ENCODE measurements at regions not wholly inside any gene's neighbourhood (a gene's known extent, or its start where the extent isn't known, plus 50 kb on each side); places are given as distances from the start of the nearest gene placed in this dataset.

DNA sequence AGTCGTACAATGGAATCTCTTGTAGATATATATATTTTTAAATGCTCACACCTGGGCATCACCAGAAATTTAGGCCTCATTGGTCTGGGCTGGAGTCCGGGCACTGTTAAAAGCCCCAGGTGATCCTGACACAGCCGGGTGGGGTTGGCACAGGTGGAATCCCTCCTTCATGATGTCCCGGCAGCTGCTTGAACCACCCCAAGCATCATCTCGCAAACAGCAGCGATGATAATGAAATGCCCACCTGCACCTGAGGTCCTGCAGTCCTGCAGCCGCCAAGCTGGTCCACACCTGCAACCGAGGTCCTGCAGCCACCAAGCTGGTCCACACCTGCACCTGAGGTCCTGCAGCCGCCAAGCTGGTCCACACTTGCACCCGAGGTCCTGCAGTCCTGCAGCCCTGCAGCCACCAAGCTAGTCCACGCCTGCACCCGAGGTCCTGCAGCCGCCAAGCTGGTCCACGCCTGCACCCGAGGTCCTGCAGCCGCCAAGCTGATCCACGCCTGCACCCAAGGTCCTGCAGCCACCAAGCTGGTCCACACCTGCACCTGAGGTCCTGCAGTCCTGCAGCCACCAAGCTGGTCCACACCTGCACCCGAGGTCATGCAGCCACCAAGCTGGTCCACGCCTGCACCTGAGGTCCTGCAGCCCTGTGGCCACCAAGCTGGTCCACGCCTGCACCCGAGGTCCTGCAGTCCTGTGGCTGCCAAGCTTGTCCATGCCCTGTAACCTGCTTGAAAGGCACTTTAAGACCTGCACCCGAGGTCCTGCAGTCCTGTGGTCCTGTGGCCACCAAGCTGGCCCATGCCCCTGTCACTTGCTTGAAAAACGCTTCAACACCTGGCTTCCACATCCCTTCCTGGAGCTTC lies 261.2 kb downstream of the DLL1 start:
- FAIRE-seq (no peak), DNase-seq (ENCODE audit: insufficient read length, low spot score) (no peak)
- no peak for TF ChIP-seq POLR2A (IDR thresholded peaks at IDR 0.05; ENCODE audit: low read depth, low read length)

DNA sequence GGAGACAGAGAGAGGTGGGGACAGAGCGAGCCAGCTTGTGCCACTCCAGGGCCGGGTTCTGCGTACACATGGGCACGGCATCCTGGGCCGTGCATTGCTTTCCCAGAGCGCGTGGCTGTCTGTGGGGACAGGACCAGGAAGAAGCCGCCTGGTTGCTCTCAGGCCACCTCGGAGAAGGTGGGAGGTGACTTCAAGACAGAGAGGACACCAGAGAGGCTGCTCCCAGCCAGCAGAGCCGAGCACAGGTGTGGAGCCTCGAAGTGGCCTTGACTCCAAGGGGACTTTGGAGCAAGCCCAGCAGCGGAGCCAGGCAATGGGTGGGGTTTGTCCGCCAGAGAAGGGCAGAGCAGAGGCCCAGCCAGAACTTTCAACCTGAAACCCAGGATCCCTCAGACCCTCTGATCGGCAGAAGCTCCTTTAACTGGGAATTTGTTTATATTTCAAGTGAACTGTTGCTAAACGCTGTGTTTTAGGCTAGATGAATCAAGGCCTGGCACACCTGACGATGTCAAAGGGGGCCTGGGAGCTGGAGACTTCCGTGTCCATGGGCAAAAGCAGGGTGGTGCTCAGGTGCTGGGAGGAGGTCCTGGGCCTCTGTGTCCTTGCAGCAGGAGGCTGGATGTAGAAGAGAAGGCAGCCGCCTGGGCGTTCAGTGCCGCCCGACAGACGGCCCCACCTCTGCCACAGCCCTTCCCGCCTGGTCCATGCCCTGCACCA lies 262.1 kb downstream of the DLL1 start:
- TF ChIP-seq POLR2A (IDR thresholded peaks at IDR 0.05; ENCODE audit: low read depth, low read length), result no peak
- DNase-seq (ENCODE audit: insufficient read length, low spot score), result no peak
- FAIRE-seq, result no peak

DNA sequence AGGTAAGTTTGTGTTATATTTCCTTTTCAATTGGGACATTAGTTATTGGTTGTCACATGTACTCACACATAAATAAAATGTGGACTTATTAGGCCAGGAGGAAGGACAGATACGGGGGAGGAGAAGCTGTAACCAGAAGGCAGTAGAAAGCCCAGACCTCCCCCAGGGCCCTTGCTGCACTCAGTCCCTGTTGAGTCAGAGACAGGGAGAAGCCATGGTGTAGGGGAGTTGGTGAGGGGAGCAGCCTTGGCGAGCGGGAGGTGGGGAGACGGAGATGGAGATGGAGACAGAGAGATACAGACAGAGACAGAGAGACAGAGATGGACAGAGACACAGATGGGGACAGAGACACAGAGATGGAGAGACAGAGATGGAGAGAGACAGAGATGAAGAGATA lies 263.2 kb downstream of the DLL1 start:
- no peak for DNase-seq (ENCODE audit: insufficient read length, low spot score)
- no peak for TF ChIP-seq POLR2A (IDR thresholded peaks at IDR 0.05; ENCODE audit: low read depth, low read length)
- FAIRE-seq, result no peak

DNA sequence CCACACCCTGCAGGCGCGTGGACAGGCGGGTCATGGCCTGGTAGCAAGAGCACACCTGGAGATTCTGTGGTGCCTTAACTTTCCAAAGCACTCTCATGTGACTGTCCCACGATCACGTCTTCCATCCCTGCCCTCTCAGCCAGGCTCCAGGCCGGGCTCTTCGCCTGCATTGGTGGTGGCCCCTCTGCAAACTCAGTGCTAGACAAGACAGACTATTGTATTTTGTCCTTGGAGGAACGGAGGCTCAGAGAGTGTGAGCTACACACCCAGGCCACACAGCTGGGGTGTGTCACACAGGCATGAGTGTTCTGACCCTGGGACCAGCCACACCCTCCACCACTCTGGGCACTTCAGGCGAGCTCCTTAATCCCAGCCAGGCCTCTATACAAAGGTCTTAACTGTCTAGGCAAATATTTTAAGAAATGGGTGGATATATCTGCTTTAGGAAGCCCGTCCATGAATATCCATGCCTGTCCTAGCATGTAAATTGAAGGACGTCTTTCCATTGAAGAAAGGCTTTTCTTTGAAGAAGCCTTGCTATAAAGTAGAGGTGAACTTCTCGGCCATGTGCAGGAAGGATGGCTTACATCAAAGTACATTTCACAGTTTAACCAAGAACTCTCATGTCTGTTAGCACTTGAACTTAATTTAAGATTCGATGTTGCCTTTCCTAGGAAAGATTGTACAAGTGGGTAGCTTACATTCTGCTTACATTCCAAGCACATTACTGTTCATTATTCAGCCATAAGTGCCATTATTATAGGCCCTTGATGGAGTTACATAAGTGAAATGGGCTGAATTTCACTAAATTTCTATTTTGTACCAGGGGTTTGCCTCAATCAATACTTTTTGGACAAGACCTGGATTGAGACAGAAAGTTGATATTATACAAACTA lies 263.9 kb downstream of the DLL1 start:
- no peak for TF ChIP-seq POLR2A (IDR thresholded peaks at IDR 0.05; ENCODE audit: low read depth, low read length)
- no peak for DNase-seq (ENCODE audit: insufficient read length, low spot score)
- FAIRE-seq, result no peak

DNA sequence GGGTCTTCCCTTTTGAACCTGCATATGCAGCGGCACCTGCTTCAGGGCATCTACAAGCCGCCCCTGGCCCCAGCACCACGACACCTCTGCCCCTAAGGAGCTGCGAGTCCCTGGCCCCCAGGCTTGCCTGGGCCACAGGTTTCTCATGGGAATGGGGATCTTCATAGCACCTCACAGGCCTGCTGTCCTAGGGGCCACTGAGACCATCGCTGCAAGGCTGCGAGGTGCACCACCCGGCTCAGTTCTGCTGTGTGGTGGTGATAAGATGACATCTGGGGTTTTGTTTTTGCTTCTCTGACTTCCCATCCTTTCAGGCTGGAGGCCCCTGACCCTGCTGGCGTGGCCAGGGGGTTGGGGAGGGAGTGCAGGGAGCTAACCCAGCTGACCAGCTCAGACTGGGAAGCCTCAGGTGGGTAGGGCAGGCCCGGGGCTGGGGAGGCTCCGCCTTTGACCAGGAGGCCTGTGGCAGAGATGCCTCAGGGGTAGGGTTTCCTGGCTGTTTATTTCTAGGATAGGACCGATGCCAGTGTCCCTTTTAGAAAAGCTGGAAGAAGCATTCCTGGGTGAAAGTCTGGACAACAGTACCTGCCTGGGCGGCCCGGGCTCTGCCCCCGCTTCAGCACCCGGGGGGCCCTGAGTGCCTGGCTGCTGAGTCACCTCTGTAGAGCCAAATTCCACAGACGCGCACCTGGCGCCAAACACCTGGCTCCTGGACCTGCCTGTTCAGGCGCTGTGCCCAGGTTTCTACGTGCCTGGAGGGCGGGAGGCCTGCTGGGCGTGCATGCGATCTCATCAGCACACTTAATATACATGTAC lies 264.7 kb downstream of the DLL1 start:
- DNase-seq (ENCODE audit: insufficient read length, low spot score) (no peak), FAIRE-seq (no peak)
- no peak for TF ChIP-seq POLR2A (IDR thresholded peaks at IDR 0.05; ENCODE audit: low read depth, low read length)

DNA sequence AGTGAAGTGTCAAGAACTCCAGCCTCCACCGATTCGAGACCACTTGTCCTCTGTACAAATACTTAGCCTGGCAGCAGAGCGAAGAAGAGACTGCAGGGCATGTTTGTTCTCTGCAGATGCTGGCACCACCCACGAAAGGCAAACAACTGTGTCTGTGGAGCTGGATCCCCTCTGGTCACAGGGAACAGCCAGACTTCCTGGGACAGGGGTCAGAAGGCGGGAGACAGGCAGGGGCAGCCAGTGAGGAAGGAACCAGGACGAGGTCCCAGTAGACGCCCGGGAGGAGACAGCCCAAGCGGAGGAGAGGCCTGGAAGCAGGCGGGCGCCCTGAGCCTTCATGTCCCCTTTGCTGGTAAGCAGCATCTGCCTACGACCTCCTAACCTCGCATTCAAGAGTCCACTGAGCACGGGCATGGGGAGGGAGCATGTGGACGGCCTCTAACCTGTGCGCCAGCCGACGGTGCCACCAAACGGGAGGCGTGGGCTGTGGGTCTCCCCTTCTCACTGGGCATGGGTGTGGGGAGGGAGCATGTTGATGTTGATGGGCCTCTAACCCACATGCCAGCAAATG lies 265.5 kb downstream of the DLL1 start:
- FAIRE-seq (no peak), DNase-seq (ENCODE audit: insufficient read length, low spot score) (no peak)
- TF ChIP-seq POLR2A (IDR thresholded peaks at IDR 0.05; ENCODE audit: low read depth, low read length), result no peak

DNA sequence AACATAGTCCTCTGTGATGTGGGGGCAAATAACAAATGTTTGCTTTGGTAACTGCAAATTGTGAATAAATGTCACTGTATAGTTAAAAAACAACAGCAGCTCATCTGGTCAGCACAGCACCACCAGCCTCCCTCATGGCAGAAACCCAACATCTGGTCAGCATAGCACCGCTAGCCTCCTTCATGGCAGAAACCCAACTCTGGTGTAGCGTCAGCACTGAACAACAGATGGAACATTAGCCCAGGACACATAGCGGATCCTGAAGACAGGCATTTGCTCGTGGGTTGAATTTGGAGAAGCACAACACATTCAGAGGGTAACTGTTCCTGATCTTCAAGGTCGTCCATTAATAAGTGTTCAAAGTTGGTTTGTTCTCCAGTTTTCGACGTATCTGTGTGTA lies 265.9 kb downstream of the DLL1 start:
- FAIRE-seq (no peak), DNase-seq (ENCODE audit: insufficient read length, low spot score) (no peak)
- no peak for TF ChIP-seq POLR2A (IDR thresholded peaks at IDR 0.05; ENCODE audit: low read depth, low read length)

DNA sequence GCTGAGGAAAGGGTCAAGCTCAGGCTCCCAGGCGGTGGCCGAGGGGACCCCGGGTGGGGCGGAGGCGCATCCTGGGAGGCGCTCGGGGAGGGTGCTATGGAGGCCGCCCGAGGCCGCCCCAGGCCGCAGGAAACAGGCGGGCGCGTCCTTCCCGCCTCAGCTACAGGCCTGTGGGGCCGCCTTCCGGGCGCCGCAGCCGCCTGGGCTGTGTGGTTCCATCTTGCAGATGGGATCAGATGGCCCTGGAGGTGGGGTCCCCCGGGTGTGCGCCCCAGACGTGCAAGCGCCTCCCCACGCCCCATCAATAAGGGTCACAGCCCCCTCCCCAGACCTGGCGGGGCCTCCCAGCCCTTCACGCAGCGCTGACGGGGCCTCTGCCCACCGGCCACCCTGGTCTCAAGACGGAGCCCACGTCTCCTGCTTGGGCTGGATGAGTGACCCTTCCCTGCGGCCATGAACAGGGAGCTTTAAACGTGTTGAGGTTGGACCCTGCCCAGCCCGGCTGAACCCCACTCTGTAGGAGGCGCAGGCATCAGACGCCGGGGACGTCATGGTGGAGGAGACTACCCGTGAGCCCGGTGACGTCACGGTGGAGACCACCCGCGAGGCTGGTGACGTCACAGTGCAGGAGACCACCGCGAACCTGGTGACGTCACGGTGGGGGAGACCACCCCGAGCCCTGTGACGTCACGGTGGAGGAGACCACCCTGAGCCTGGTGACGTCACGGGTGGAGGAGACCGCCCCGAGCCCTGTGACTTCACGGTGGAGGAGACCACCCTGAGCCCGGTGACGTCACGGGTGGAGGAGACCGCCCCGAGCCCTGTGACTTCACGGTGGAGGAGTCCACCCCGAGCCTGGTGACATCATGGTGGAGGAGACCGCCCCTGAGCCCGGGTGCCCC lies 267.0 kb downstream of the DLL1 start:
- FAIRE-seq (no peak), DNase-seq (ENCODE audit: insufficient read length, low spot score) (no peak)
- no peak for TF ChIP-seq POLR2A (IDR thresholded peaks at IDR 0.05; ENCODE audit: low read depth, low read length)

DNA sequence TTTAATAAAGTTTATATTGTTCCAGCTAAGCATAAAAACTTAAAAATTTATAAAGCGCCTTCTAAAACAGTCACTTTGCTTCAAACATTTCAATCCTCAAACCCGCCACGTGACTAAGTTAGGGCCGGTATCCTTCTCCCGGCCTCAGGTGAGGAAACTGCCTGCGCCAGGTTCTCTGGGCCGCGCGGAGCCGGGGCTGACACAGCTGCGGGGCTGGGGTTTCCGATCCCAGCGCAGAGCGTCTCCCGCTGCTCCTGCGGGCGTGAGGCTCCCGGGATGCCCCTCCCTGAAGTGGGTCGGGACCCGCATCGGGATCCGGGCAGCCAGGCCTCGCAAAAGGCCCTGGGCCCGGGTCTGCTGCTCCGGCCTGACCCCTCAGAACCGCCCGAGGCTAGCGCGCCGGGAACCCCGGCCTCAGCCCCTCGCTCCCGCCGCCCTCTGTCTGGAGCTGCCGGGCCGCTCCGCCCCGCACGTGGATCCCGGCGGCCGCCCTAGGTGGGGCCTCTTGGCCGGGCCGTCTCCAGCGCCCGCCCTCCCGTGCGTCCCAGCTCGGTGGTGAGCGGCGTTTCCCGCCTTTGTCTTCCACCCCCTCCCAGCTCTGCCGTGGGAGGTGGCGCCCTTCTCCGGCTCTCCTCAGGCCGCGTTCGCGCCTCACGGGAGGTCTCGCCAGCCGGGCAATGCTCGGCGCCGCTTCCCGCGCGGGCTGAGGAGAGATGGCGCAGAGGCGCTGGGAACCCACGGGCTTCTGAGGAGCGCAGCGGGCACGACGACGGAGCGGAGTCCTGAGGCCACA lies 267.9 kb downstream of the DLL1 start:
- FAIRE-seq (no peak), DNase-seq (ENCODE audit: insufficient read length, low spot score) (no peak)
- no peak for TF ChIP-seq POLR2A (IDR thresholded peaks at IDR 0.05; ENCODE audit: low read depth, low read length)

DNA sequence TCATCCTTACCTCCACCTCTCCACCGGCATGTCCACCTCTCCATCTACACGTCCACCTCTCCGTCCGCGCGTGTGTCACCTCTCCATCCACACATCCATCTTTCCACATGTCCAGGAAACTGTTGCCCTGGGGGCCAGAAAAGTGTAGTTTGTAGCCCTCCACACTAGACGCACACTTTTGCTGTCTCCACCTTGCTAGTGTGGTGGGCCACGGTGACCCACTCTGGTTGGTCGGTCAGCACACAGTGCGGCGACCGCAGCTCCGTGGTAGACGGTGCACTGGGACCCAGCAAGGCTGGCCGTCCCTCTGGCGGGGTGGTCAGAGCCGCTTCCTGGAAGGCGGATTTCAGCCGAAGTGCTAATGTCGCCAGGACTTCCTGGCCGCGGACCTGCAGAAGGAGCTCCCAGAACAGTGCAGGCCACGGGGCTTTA lies 268.6 kb downstream of the DLL1 start:
- FAIRE-seq, result no peak
- TF ChIP-seq POLR2A (IDR thresholded peaks at IDR 0.05; ENCODE audit: low read depth, low read length), result no peak
- no peak for DNase-seq (ENCODE audit: insufficient read length, low spot score)

DNA sequence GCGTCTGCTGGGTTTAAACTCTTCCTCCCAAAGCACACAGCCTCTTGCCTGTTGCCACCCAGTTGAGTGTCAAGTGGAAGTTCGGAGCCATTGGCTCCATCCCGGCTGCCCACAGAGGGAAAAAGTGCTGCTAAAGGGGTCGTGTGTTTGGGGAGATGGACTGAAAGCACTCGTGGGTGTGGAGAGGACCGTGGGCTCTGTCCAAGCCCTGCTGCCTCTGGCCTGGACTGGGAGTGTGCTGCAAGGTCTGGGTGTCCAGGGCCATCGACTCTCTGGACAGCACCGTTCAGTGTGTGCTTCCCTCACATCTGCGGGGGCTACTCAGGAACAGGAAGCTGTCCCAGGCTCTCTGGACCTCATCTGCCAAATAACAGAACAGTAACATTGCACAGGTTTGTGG lies 269.3 kb downstream of the DLL1 start:
- TF ChIP-seq POLR2A (IDR thresholded peaks at IDR 0.05; ENCODE audit: low read depth, low read length), result no peak
- no peak for FAIRE-seq
- no peak for DNase-seq (ENCODE audit: insufficient read length, low spot score)
